Coronary artery (tissue), 2 donors: ENCODE measurements at regions not wholly inside any gene's neighbourhood (a gene's known extent, or its start where the extent isn't known, plus 50 kb on each side); places are given as distances from the start of the nearest gene placed in this dataset.
"Not testable (repeated sequence)": the region's sequence is repeated elsewhere in the genome, so short reads cannot be mapped to it uniquely, and the experiment has no call there.

Experiments
- DNase-seq: peaks from one replicate; pipeline ENCODE4 v3.0.0-alpha.2; 2017; ENCODE audit warnings: low spot score
- H3K27ac ChIP-seq, 2 donors: fragments of 200-600 bp; sonication (generic); one replicate each; pipeline ENCODE4 v1.5.1; 2016 to 2019
- H3K4me3 ChIP-seq: fragments of 200-600 bp; sonication (generic); 2 replicates; pipeline ENCODE4 v1.5.1; 2016; ENCODE audit warnings: mild to moderate bottlenecking, moderate library complexity
- TF ChIP-seq, protein P1 (sequence below): fragments of 200-600 bp; sonication (generic); IDR thresholded peaks from one replicate; pipeline ENCODE4 v1.5.1; 2019; ENCODE audit warnings: antibody characterized with exemption

DNA sequence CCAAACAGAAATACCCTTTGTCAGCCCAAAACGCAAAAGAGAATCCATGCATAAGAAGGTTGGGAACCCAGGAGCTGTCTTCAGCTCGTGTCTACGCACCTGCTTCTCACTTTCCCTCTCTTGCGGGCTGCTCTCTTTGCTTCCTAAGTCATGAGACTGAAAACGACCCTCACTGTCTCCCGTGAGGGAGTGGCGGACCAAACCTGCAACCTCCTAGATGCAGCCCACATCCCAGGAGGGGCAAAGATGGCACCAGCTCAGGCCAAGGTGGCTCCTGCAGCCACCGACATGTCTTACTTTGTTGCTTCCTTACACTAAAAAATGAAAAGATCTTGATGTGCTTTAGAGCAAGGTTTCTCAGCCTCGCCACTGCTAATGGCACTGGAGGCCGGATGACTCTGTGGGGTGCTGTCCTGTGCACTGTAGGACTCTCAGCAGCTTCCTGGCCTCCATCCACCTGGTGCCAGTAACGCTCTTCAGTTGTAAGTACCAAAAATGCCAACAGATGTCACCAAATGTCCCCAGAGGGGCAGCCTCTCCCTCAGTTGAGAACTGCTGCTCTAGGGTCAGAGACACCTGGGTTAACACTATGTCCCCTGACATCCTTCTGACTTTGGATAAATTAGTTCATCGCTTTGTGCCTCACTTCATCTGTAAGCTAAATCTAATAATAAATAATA lies 179.8 kb upstream of the PFKP start:
- TF ChIP-seq, protein P1, sequence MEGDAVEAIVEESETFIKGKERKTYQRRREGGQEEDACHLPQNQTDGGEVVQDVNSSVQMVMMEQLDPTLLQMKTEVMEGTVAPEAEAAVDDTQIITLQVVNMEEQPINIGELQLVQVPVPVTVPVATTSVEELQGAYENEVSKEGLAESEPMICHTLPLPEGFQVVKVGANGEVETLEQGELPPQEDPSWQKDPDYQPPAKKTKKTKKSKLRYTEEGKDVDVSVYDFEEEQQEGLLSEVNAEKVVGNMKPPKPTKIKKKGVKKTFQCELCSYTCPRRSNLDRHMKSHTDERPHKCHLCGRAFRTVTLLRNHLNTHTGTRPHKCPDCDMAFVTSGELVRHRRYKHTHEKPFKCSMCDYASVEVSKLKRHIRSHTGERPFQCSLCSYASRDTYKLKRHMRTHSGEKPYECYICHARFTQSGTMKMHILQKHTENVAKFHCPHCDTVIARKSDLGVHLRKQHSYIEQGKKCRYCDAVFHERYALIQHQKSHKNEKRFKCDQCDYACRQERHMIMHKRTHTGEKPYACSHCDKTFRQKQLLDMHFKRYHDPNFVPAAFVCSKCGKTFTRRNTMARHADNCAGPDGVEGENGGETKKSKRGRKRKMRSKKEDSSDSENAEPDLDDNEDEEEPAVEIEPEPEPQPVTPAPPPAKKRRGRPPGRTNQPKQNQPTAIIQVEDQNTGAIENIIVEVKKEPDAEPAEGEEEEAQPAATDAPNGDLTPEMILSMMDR: no peak
- Histone ChIP-seq H3K27ac (no peak overlapping the region), H3K4me3 (no peak overlapping the region)
- no peak for DNase-seq

DNA sequence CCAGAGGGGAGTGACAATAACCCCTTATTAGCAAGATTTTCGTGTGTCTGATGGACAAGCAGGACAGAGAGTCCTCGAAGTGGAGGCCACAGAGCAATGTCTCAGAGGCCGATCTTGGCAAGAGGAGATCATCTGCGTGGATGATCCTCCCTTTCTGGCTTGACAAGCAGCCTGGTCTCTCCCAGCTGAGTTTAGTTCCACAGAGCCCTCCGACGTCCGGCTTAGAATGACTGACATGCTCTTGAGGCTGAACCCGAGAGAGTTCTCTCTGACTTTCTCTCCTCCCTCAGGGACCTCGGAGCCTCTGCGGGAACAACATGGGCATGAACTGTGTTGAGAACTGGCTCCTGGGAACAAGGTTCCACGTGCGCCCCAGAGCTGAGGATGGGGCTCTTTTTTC lies 180.7 kb upstream of the PFKP start:
- Histone ChIP-seq H3K4me3 (no peak overlapping the region), H3K27ac (no peak overlapping the region)
- no peak for DNase-seq
- TF ChIP-seq, protein P1: no peak

DNA sequence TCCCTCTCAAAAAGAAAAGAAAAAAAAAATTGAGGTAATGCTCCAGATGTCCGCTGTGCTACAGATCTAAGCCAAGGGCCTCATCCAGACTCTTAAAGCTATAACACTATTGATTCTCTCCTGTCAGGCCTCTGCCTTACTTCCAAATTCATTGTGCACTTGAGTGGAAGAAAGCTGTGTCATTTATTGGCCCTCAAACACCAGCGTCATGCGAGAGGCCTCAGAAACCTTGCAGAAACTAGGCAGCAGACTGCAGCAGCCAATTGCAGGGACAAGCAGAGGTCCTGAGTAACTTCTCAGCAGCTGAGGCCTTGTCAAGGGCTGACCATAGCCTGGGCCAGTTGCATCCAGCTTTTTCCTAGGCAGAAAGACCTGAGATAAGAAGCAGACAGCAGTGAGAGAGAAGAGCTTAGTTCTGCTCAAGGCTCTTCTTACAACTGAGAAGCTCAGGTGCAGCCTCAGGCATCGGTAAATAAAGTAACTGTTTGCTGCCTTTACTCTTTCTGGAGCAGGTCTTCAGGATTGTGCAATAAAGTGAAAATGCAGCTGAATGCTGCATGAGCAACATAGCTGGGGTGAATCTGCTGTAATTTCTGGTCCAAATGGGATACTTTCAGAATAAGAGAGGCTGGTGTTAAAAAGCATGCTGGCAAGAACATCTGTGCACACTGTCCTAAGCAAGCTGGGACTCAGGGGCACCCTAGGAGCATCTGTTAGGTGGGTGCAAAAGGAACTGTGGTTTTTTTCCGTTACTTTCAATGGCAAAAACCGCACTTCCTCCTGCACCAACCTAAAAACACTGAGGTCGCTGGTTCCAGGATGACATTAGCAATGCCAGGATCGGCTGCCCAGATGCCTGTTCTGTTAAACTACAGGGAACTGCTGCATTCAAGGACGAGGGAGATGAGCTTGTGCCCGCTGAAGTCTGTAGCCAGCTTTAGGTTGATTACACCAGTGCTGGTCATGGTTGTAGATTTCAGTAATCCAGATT lies 181.8 kb upstream of the PFKP start:
- H3K4me3 ChIP-seq: no peak overlapping the region
- TF ChIP-seq, protein P1: no peak
- no peak overlapping the region for H3K27ac ChIP-seq
- no peak for DNase-seq

DNA sequence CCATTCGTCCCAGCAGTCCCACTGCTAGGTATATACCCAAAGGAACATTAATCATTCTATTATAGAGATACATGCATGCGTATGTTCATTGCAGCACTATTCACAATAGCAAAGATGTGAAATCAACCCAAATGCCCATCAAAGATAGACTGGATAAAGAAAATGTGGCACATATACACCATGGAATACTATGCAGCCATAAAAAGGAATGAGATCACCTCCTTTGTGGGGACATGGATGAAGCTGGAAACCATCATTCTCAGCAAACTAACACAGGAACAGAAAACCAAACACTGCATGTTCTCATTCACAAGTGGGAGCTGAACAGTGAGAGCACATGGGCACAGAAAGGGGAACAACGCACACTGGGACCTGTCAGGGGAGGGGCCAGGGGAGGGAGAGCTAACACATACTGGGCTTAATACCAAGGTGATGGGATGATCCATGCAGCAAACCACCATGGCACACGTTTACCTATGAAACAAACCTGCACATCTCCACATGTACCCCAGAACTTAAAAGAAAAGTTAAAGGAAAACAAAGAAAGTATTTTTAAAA lies 183.3 kb upstream of the PFKP start:
- not testable (repeated sequence) for H3K4me3 ChIP-seq, DNase-seq, H3K27ac ChIP-seq

DNA sequence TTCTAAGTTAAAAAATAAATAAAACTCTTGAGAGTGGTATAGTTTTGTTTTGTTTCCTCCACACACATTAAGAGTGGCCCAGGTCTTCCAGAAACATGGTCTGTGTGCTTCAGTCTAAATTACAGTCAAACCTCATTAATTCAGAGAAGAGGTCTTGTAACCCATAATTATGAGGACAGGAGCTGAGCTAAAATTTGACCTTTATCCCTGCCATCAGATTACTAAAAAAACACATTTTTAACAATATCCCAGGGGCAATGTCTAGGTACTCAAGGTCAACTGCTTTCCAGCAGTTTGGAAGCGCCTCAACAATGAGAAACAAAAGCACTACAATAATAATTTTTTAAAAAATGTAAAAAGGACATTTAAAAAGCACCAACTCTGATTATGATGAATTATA lies 184.1 kb upstream of the PFKP start:
- TF ChIP-seq, protein P1: no peak
- no peak overlapping the region for H3K27ac ChIP-seq
- no peak for DNase-seq
- no peak overlapping the region for H3K4me3 ChIP-seq

DNA sequence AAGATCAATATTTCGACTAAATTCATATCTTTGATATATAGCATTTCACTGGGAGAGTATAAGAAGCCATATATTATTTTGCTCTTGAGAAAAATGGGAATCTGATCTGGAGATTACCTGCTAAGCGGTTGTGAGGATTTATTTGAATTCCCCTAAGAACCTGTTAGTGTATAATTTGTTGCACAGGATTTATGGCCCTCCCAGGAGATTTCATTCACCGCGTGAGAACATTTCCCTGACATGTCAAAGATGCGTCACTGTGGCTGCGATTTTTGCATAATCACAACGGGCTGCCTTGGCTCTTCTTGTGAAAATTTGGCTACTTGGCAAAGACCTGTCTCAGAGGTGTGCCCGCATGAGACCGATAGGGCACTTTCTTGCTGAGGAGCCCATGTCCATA lies 184.7 kb upstream of the PFKP start:
- Histone ChIP-seq H3K27ac (no peak overlapping the region), H3K4me3 (no peak overlapping the region)
- DNase-seq: no peak
- TF ChIP-seq, protein P1: no peak
